ENCODE measurements at regions not wholly inside any gene's neighbourhood (a gene's known extent, or its start where the extent isn't known, plus 50 kb on each side); places are given as distances from the start of the nearest gene placed in this dataset.

- no peak for TF ChIP-seq CTCF (IDR thresholded peaks at IDR 0.05; ENCODE audit: low read depth, low read length)
- DNase-seq (ENCODE audit: extremely low read depth, low read depth), result no peak
Measured at GRCh38 chr20:39571171-39571570, 609.0 kb downstream of the DHX35 start.

DNA sequence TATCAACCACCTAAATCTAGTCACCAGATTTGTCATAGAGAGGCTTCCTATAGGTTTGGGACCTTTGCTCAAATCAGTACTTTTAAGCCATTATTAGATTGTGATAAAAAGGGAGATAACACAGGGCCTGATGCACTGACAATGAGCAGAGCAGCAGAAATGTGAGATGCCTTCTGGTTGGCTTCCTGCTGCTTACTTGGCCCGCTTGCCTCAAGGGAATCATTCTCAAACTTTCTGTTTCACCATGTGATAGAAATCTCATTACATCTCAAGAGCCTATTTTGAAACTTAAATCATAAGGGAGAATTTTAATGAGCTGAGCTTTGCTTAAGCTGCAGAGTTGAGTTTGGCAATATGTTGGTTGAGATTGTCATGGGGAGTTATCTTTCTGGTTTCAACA lies 606.0 kb downstream of the DHX35 start:
- TF ChIP-seq CTCF (IDR thresholded peaks at IDR 0.05; ENCODE audit: low read depth, low read length), result no peak
- DNase-seq (ENCODE audit: extremely low read depth, low read depth), result no peak

- TF ChIP-seq CTCF (IDR thresholded peaks at IDR 0.05; ENCODE audit: low read depth, low read length), result no peak
Measured at GRCh38 chr20:39563349-39563748, 601.2 kb downstream of the DHX35 start.

GRCh38 chr20:39554341-39554740 lies 592.2 kb downstream of the DHX35 start:
- no peak for DNase-seq (ENCODE audit: extremely low read depth, low read depth)
- no peak for TF ChIP-seq CTCF (IDR thresholded peaks at IDR 0.05; ENCODE audit: low read depth, low read length)

More at GRCh38 chr20:39563349-39563748, 601.2 kb downstream of the DHX35 start:
- no peak for DNase-seq (ENCODE audit: extremely low read depth, low read depth)

- no peak for DNase-seq (ENCODE audit: extremely low read depth, low read depth)
- TF ChIP-seq CTCF (IDR thresholded peaks at IDR 0.05; ENCODE audit: low read depth, low read length), result no peak
Measured at GRCh38 chr20:39553120-39553519, 591.0 kb downstream of the DHX35 start.

DNA sequence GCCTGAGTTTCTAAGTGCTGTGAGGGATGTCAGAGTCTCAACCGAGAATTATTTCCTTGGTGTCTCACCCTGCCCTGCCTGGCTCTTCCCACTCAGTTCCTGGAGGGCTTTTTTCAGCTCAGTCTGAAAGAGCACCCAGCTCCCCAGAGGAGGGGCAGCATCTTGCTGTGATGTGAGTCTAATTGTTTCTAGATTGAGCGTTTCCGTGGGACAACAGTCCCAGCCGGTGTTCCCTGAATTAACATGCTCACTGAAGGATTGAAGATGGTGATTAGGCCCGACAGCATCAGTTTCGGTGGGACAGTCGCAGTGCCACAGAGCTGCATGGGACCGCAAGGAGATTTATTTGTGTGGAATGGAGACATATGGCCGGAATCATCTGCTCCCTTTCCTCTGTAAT lies 587.6 kb downstream of the DHX35 start:
- no peak for TF ChIP-seq CTCF (IDR thresholded peaks at IDR 0.05; ENCODE audit: low read depth, low read length)

DNA sequence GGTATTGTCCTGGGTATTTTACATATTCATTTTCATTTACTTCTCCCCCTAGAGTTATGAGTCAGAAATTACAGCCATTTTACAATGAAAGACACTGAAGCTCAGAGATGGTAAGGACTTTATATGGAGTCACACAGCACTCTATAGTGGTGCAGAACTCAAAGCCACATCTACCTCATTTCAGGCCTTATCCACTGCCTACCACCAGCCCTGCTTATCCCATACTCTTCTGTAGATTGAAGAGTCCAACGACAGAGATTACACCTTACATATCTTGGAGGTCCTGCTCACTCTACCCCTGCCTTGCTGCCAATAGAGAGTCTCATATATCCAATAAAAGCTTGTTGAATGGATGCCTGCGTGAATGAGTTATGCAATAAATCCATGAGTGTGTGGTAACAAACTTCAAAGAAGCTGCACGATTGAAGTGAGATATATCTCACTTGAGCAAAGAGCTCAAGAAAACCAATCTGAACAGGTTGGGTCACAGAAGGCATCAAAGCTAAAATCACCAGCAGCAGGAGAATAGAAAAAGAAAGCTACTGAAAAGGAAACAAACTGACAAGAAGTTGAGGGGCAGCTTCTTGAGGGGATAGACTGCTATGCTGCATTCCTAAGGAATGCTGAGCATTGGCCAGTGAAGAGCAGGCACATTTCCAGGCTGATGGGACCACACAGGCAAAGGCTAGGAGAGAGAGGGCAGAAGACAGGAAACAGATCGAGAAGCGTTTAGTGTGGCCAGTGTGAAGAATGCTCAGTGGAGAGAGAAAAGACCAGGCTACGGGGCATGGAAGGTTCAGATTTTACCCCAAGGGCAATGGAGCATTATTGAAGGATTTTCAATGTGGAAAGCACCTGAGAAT lies 585.6 kb downstream of the DHX35 start:
- no peak for DNase-seq (ENCODE audit: extremely low read depth, low read depth)

More for the DNA sequence above, 587.6 kb downstream of the DHX35 start:
- DNase-seq (ENCODE audit: extremely low read depth, low read depth), result no peak

More for the DNA sequence above, 585.6 kb downstream of the DHX35 start:
- TF ChIP-seq CTCF (IDR thresholded peaks at IDR 0.05; ENCODE audit: low read depth, low read length), result no peak
